ENCODE measurements at regions not wholly inside any gene's neighbourhood (a gene's known extent, or its start where the extent isn't known, plus 50 kb on each side); places are given as distances from the start of the nearest gene placed in this dataset.

- TF ChIP-seq CTCF (IDR thresholded peaks at IDR 0.05) = no peak
- H3K4me3 Mint-ChIP-seq = no peak overlapping the region
- peaks cover 38% of the 10 kb centered on the region for H3K9me3 Mint-ChIP-seq
- peaks cover 10% of the 10 kb centered on the region for H3K27me3 Mint-ChIP-seq (ENCODE audit: low read depth, poor library complexity)
- H3K36me3 Mint-ChIP-seq (ENCODE audit: low read depth) = peaks cover 27% of the 10 kb centered on the region
- H3K4me1 Mint-ChIP-seq = peaks cover 67% of the 10 kb centered on the region
- DNase-seq = no peak
- H3K27ac Mint-ChIP-seq = peak overlapping the region; percentile 52
These were observed 179.4 kb upstream of the FN1 start for GRCh38 chr2:215615067-215615802.

GRCh38 chr2:215614296-215614695 is 178.4 kb upstream of the FN1 start:
- no peak for TF ChIP-seq CTCF (IDR thresholded peaks at IDR 0.05)
- DNase-seq = no peak
- H3K4me1 Mint-ChIP-seq = peaks cover 57% of the 10 kb centered on the region
- peaks cover 27% of the 10 kb centered on the region for H3K36me3 Mint-ChIP-seq (ENCODE audit: low read depth)
- H3K27me3 Mint-ChIP-seq (ENCODE audit: low read depth, poor library complexity) = peaks cover 10% of the 10 kb centered on the region
- H3K27ac Mint-ChIP-seq = no peak overlapping the region
- H3K4me3 Mint-ChIP-seq = no peak overlapping the region
- peaks cover 38% of the 10 kb centered on the region for H3K9me3 Mint-ChIP-seq

GRCh38 chr2:215613888-215614287 is 178.0 kb upstream of the FN1 start:
- peaks cover 53% of the 10 kb centered on the region for H3K4me1 Mint-ChIP-seq
- H3K9me3 Mint-ChIP-seq = peaks cover 38% of the 10 kb centered on the region
- DNase-seq = no peak
- H3K36me3 Mint-ChIP-seq (ENCODE audit: low read depth) = peaks cover 27% of the 10 kb centered on the region
- no peak overlapping the region for H3K4me3 Mint-ChIP-seq
- TF ChIP-seq CTCF (IDR thresholded peaks at IDR 0.05) = no peak
- H3K27me3 Mint-ChIP-seq (ENCODE audit: low read depth, poor library complexity) = peaks cover 10% of the 10 kb centered on the region
- H3K27ac Mint-ChIP-seq = no peak overlapping the region

- peaks cover 10% of the 10 kb centered on the region for H3K27me3 Mint-ChIP-seq (ENCODE audit: low read depth, poor library complexity)
- no peak overlapping the region for H3K4me3 Mint-ChIP-seq
- no peak for DNase-seq
- peaks cover 27% of the 10 kb centered on the region for H3K36me3 Mint-ChIP-seq (ENCODE audit: low read depth)
- peaks cover 37% of the 10 kb centered on the region for H3K9me3 Mint-ChIP-seq
- H3K27ac Mint-ChIP-seq = no peak overlapping the region
- H3K4me1 Mint-ChIP-seq = peaks cover 47% of the 10 kb centered on the region
- no peak for TF ChIP-seq CTCF (IDR thresholded peaks at IDR 0.05)
These were observed 177.4 kb upstream of the FN1 start for GRCh38 chr2:215613280-215613679.

- H3K36me3 Mint-ChIP-seq (ENCODE audit: low read depth) = peaks cover 27% of the 10 kb centered on the region
- peaks cover 33% of the 10 kb centered on the region for H3K9me3 Mint-ChIP-seq
- DNase-seq = no peak
- TF ChIP-seq CTCF (IDR thresholded peaks at IDR 0.05) = no peak
- no peak overlapping the region for H3K4me3 Mint-ChIP-seq
- peaks cover 42% of the 10 kb centered on the region for H3K4me1 Mint-ChIP-seq
- H3K27ac Mint-ChIP-seq = no peak overlapping the region
- peaks cover 10% of the 10 kb centered on the region for H3K27me3 Mint-ChIP-seq (ENCODE audit: low read depth, poor library complexity)
These were observed 176.9 kb upstream of the FN1 start for GRCh38 chr2:215612786-215613185.

Measured in nephron progenitor cell (in vitro differentiated cells).